PC-9 (cell line): ENCODE measurements at regions not wholly inside any gene's neighbourhood (a gene's known extent, or its start where the extent isn't known, plus 50 kb on each side); places are given as distances from the start of the nearest gene placed in this dataset.

ENCODE experiments used
- BruUV-seq: library from RNA; stranded (reverse); fragments of 400-500 nt; replicated peaks from 2 replicates; lab custom pipeline; 2021; lab: Mats Ljungman, UMichigan
- CTCF ChIA-PET: fragments of 300-600 bp; sonication (Branson Sonifier 250); formaldehyde crosslinking; loops from one replicate; lab custom pipeline; 2022; ENCODE audit warnings: antibody characterized with exemption; lab: Charles Lee
- POLR2A ChIA-PET: fragments of 300-600 bp; sonication (Branson Sonifier 250); formaldehyde crosslinking; loops from one replicate; lab custom pipeline; 2022; ENCODE audit warnings: antibody characterized with exemption; ENCODE audit not compliant: unreplicated experiment; lab: Charles Lee
- DNase-seq, 2 experiments: peaks; one replicate each; pipeline versions ENCODE4 v3.0.0 to v3.0.0-alpha.2; 2015 to 2022; ENCODE audit warnings: mixed read lengths in 1 of 2
- H2AFZ ChIP-seq: fragments of 200-600 bp; sonication (generic); 2 replicates; pipeline ENCODE4 v1.8.1; 2017; ENCODE audit warnings: antibody characterized with exemption
- H3F3A ChIP-seq: fragments of 200-600 bp; sonication (generic); 2 replicates; pipeline ENCODE4 v1.8.1; 2017; ENCODE audit warnings: antibody characterized with exemption, mild to moderate bottlenecking, low read depth; ENCODE audit not compliant: insufficient read depth
- H3K27ac ChIP-seq: fragments of 200-600 bp; sonication (generic); 2 replicates; pipeline ENCODE4 v1.6.1; 2016; ENCODE audit warnings: mixed run types
- H3K27me3 ChIP-seq: fragments of 200-600 bp; sonication (generic); 2 replicates; pipeline ENCODE4 v1.6.1; 2016; ENCODE audit warnings: low read depth, mixed run types; ENCODE audit not compliant: insufficient read depth
- H3K36me3 ChIP-seq: fragments of 200-600 bp; sonication (generic); 2 replicates; pipeline ENCODE4 v1.6.1; 2016; ENCODE audit warnings: low read depth, mixed run types
- H3K4me1 ChIP-seq: fragments of 200-600 bp; sonication (generic); replicated peaks from 2 replicates; pipeline ENCODE4 v1.6.1; 2016; ENCODE audit warnings: mixed run types; ENCODE audit not compliant: insufficient read depth
- H3K4me2 ChIP-seq: fragments of 200-600 bp; sonication (generic); 2 replicates; pipeline ENCODE4 v1.6.1; 2017; ENCODE audit warnings: mixed run types
- H3K4me3 ChIP-seq: fragments of 200-600 bp; sonication (generic); 2 replicates; pipeline ENCODE4 v1.6.1; 2016; ENCODE audit warnings: mixed run types
- H3K79me2 ChIP-seq: fragments of 200-600 bp; sonication (generic); 2 replicates; pipeline ENCODE4 v1.6.1; 2017; ENCODE audit warnings: low read depth, mixed run types
- H3K9me2 ChIP-seq: fragments of 200-600 bp; sonication (generic); 2 replicates; pipeline ENCODE4 v1.8.1; 2017; ENCODE audit warnings: mild to moderate bottlenecking; ENCODE audit not compliant: insufficient read depth
- H3K9me3 ChIP-seq: fragments of 200-600 bp; sonication (generic); 2 replicates; pipeline ENCODE4 v1.8.1; 2016; ENCODE audit warnings: low read depth; ENCODE audit not compliant: insufficient read depth
- H4K20me1 ChIP-seq: fragments of 200-600 bp; sonication (generic); 2 replicates; pipeline ENCODE4 v1.8.1; 2017; ENCODE audit not compliant: insufficient read depth
- CTCF ChIP-seq: fragments of 200-600 bp; sonication (generic); conservative IDR thresholded peaks from 2 replicates; pipeline ENCODE4 v1.6.1; 2017; ENCODE audit warnings: mixed run types, antibody characterized with exemption, mild to moderate bottlenecking, moderate library complexity
- EZH2 ChIP-seq: fragments of 200-600 bp; sonication (generic); IDR thresholded peaks from 2 replicates; pipeline ENCODE4 v1.8.0; 2017; ENCODE audit warnings: antibody characterized with exemption, low read depth
- intact Hi-C: fragments of 100-400 bp; cut with micrococcal nuclease; formaldehyde crosslinking; loops from one replicate; pipeline ENCODE4 v1.10.0; 2022; ENCODE audit not compliant: unreplicated experiment

- no peaks in the 10 kb centered on the region for H4K20me1 ChIP-seq
- H3K4me3 ChIP-seq = no peak overlapping the region
- no peaks in the 10 kb centered on the region for H3F3A ChIP-seq
- no peak for DNase-seq
- TF ChIP-seq EZH2 (no peak), CTCF (no peak)
- intact Hi-C loops = no loop called here
- no peaks in the 10 kb centered on the region for H3K4me1 ChIP-seq
- no peak overlapping the region for H3K27ac ChIP-seq
- POLR2A ChIA-PET = interaction anchor here (0.6 kb wide), 1 partner anchor 442 kb away, joined by 8 read pairs; no protein-coding TSS in a partner anchor
- BruUV-seq = no TSS peak
- no peaks in the 10 kb centered on the region for H3K27me3 ChIP-seq
- peaks cover 19% of the 10 kb centered on the region for H3K9me3 ChIP-seq
- H3K79me2 ChIP-seq = no peaks in the 10 kb centered on the region
- no peaks in the 10 kb centered on the region; the same call in none of the 2 replicates for H3K36me3 ChIP-seq
- H3K4me2 ChIP-seq = no peak overlapping the region
- CTCF ChIA-PET = no interaction called here
- H3K9me2 ChIP-seq = no peaks in the 10 kb centered on the region
- H2AFZ ChIP-seq = no peak overlapping the region
Observed at GRCh38 chr6:22184371-22184770, 112.5 kb downstream of the PRL start.

GRCh38 chr6:22189946-22190345, 106.9 kb downstream of the PRL start:
- H3K27me3 ChIP-seq = no peaks in the 10 kb centered on the region
- H4K20me1 ChIP-seq = no peaks in the 10 kb centered on the region
- no peaks in the 10 kb centered on the region for H3K9me3 ChIP-seq
- H3K27ac ChIP-seq = no peak overlapping the region
- ChIA-PET POLR2A (interaction anchor here (0.6 kb wide), 1 partner anchor 322 kb away, joined by 7 read pairs; no protein-coding TSS in a partner anchor), CTCF (no interaction called here)
- H3K4me3 ChIP-seq = no peak overlapping the region
- no peak overlapping the region for H3K4me2 ChIP-seq
- H3K9me2 ChIP-seq = no peaks in the 10 kb centered on the region
- no peaks in the 10 kb centered on the region for H3F3A ChIP-seq
- no peak for DNase-seq
- BruUV-seq = no TSS peak
- no peaks in the 10 kb centered on the region for H3K79me2 ChIP-seq
- no peaks in the 10 kb centered on the region for H3K36me3 ChIP-seq
- H2AFZ ChIP-seq = no peak overlapping the region
- TF ChIP-seq EZH2 (no peak), CTCF (no peak)
- H3K4me1 ChIP-seq = no peaks in the 10 kb centered on the region
- intact Hi-C loops = no loop called here

GRCh38 chr6:22194188-22194921, 102.5 kb downstream of the PRL start:
- no peak for TF ChIP-seq EZH2
- no peak for TF ChIP-seq CTCF
- ChIA-PET POLR2A (no interaction called here), CTCF (no interaction called here)
- H3K4me3 ChIP-seq = no peak overlapping the region
- no peaks in the 10 kb centered on the region for H3K4me1 ChIP-seq
- H3K9me3 ChIP-seq = peaks cover 4% of the 10 kb centered on the region; the same call in 1 of the 2 replicates
- no peak for DNase-seq
- H3K4me2 ChIP-seq = no peak overlapping the region
- no TSS peak for BruUV-seq
- no peaks in the 10 kb centered on the region for H4K20me1 ChIP-seq
- H3K9me2 ChIP-seq = no peaks in the 10 kb centered on the region
- no peaks in the 10 kb centered on the region for H3K27me3 ChIP-seq
- H3K27ac ChIP-seq = no peak overlapping the region
- H3K36me3 ChIP-seq = no peaks in the 10 kb centered on the region
- H3K79me2 ChIP-seq = no peaks in the 10 kb centered on the region
- no peak overlapping the region for H2AFZ ChIP-seq
- intact Hi-C loops = no loop called here
- no peaks in the 10 kb centered on the region for H3F3A ChIP-seq
